C4-2B (cell line): ENCODE measurements at regions not wholly inside any gene's neighbourhood (a gene's known extent, or its start where the extent isn't known, plus 50 kb on each side); places are given as distances from the start of the nearest gene placed in this dataset.

Experiments
- H3K27ac ChIP-seq: fragments of 450-650 bp; 2 replicates; pipeline ENCODE4 v1.5.1; 2017
- CTCF ChIP-seq: fragments of 450-650 bp; conservative IDR thresholded peaks from 2 replicates; pipeline ENCODE4 v1.5.1; 2017; ENCODE audit warnings: mild to moderate bottlenecking
- ZFX ChIP-seq: fragments of 450-650 bp; IDR thresholded peaks from 2 replicates; pipeline ENCODE4 v1.6.1; 2017

GRCh38 chr2:83703598-83703997 lies 755.5 kb downstream of the SUCLG1 start:
- no peak overlapping the region for H3K27ac ChIP-seq
- TF ChIP-seq CTCF (no peak), ZFX (no peak)

- H3K27ac ChIP-seq = no peak overlapping the region
- TF ChIP-seq ZFX (no peak), CTCF (no peak)
These were observed 762.2 kb downstream of the SUCLG1 start for GRCh38 chr2:83696838-83697237.

- TF ChIP-seq ZFX (no peak), CTCF (no peak)
- H3K27ac ChIP-seq = no peak overlapping the region
These were observed 763.5 kb downstream of the SUCLG1 start for GRCh38 chr2:83695530-83695929.

- no peak overlapping the region for H3K27ac ChIP-seq
- TF ChIP-seq CTCF = no peak
- no peak for TF ChIP-seq ZFX
These were observed 764.0 kb downstream of the SUCLG1 start for GRCh38 chr2:83695037-83695436.

GRCh38 chr2:83689402-83689801 lies 769.7 kb downstream of the SUCLG1 start:
- TF ChIP-seq ZFX (no peak), CTCF (no peak)
- H3K27ac ChIP-seq = no peak overlapping the region

- TF ChIP-seq ZFX (no peak), CTCF (no peak)
- no peak overlapping the region for H3K27ac ChIP-seq
These were observed 772.2 kb downstream of the SUCLG1 start for GRCh38 chr2:83686863-83687262.

- TF ChIP-seq CTCF (no peak), ZFX (no peak)
- no peak overlapping the region for H3K27ac ChIP-seq
These were observed 785.0 kb downstream of the SUCLG1 start for GRCh38 chr2:83674050-83674449.
